H1 (cell line): ENCODE measurements at regions not wholly inside any gene's neighbourhood (a gene's known extent, or its start where the extent isn't known, plus 50 kb on each side); places are given as distances from the start of the nearest gene placed in this dataset.

Experiments used
- CTCF ChIA-PET: fragments of 300-600 bp; sonication (Branson Sonifier 250); formaldehyde crosslinking; loops from one replicate; lab custom pipeline; 2021; ENCODE audit not compliant: partially characterized antibody; lab: Charles Lee
- POLR2A ChIA-PET: fragments of 300-600 bp; sonication (Branson Sonifier 250); formaldehyde crosslinking; loops from one replicate; lab custom pipeline; 2021; ENCODE audit warnings: inconsistent platforms; ENCODE audit not compliant: partially characterized antibody; lab: Charles Lee
- DNase-seq, 2 experiments: peaks; one replicate each; pipeline versions ENCODE4 v3.0.0 to v3.0.0-alpha.2; 2010 to 2022; ENCODE audit warnings: low spot score in 2 of 2, low read depth in 1 of 2, mixed read lengths in 1 of 2
- FAIRE-seq: peaks from 2 replicates; lab custom pipeline; 2011; peaks lifted over from hg19 to GRCh38; lab: Jason Lieb, UNC
- H2AFZ ChIP-seq: 2 replicates; pipeline ENCODE4 v1.8.1; 2012; ENCODE audit warnings: low read length, inconsistent platforms
- H2AK5ac ChIP-seq: 2 replicates; pipeline ENCODE4 v1.6.1; 2013; ENCODE audit warnings: low read depth, low read length
- H2BK120ac ChIP-seq: replicated peaks from 2 replicates; pipeline ENCODE3; 2013; ENCODE audit warnings: low read depth, low read length, inconsistent platforms
- H2BK12ac ChIP-seq: 2 replicates; pipeline ENCODE4 v1.6.1; 2013; ENCODE audit warnings: low read depth, low read length
- H2BK15ac ChIP-seq: 2 replicates; pipeline ENCODE4 v1.6.1; 2013; ENCODE audit warnings: low read length
- H2BK20ac ChIP-seq: 2 replicates; pipeline ENCODE4 v1.6.1; 2013; ENCODE audit warnings: low read length
- H2BK5ac ChIP-seq: 2 replicates; pipeline ENCODE4 v1.6.1; 2013; ENCODE audit warnings: low read depth, low read length
- H3K14ac ChIP-seq: 2 replicates; pipeline ENCODE4 v1.6.1; 2013; ENCODE audit warnings: inconsistent platforms; ENCODE audit not compliant: insufficient read length
- H3K18ac ChIP-seq: 2 replicates; pipeline ENCODE4 v1.6.1; 2013; ENCODE audit warnings: low read length; ENCODE audit errors: extremely low read depth
- H3K23ac ChIP-seq: 2 replicates; pipeline ENCODE4 v1.6.1; 2013; ENCODE audit warnings: inconsistent platforms; ENCODE audit not compliant: insufficient read length
- H3K23me2 ChIP-seq: 2 replicates; pipeline ENCODE4 v1.6.1; 2013; ENCODE audit warnings: low read depth, low read length
- H3K27ac ChIP-seq: 2 replicates; pipeline ENCODE4 v1.6.1; 2011; ENCODE audit warnings: low read depth, low read length, inconsistent platforms
- H3K27me3 ChIP-seq, 4 experiments: replicated peaks in 1 of 4; 1 replicate in 1 of 4; 2 replicates in 3 of 4; pipeline versions ENCODE4 v1.6.1 to v1.8.1; 2011 to 2013; ENCODE audit warnings: low read length in 3 of 4, mild to moderate bottlenecking in 3 of 4, inconsistent platforms in 2 of 4, mixed read lengths in 2 of 4, moderate library complexity in 1 of 4; ENCODE audit not compliant: control insufficient read depth in 3 of 4, insufficient read depth in 3 of 4; ENCODE audit errors: extremely low read depth in 1 of 4
- H3K36me3 ChIP-seq, 4 experiments: 2 replicates each; pipeline versions ENCODE4 v1.6.1 to v1.8.1; 2011 to 2013; ENCODE audit warnings: mild to moderate bottlenecking in 4 of 4, low read length in 3 of 4, moderate library complexity in 2 of 4, control low read depth in 1 of 4, inconsistent platforms in 1 of 4; ENCODE audit not compliant: insufficient read depth in 4 of 4, control insufficient read depth in 2 of 4
- H3K4ac ChIP-seq: replicated peaks from 2 replicates; pipeline ENCODE3; 2013; ENCODE audit warnings: low read length, low read depth, mixed read lengths, inconsistent platforms; ENCODE audit not compliant: insufficient read length
- H3K4me1 ChIP-seq, 4 experiments: replicated peaks in 1 of 4; 1 replicate in 1 of 4; 2 replicates in 3 of 4; pipeline versions ENCODE4 v1.6.1 to v1.8.1; 2011 to 2013; ENCODE audit warnings: low read length in 3 of 4, inconsistent platforms in 2 of 4, mixed read lengths in 1 of 4; ENCODE audit not compliant: insufficient read depth in 4 of 4, control insufficient read depth in 3 of 4
- H3K4me2 ChIP-seq, 2 experiments: 2 replicates each; pipeline versions ENCODE4 v1.6.1 to v1.8.1; 2011 to 2013; ENCODE audit warnings: low read depth in 2 of 2, low read length in 2 of 2, control low read depth in 1 of 2, inconsistent platforms in 1 of 2, mild to moderate bottlenecking in 1 of 2; ENCODE audit not compliant: insufficient read depth in 1 of 2
- H3K4me3 ChIP-seq, 4 experiments: fragments of 200-600, 300-600 bp in 1 of 4; sonication (generic), shearing (Covaris generic), sonication (Bioruptor Twin) in 1 of 4; 2 replicates each; pipeline versions ENCODE4 v1.5.1 to v1.8.1; 2011 to 2016; ENCODE audit warnings: low read length in 4 of 4, low read depth in 3 of 4, control low read depth in 2 of 4, inconsistent platforms in 2 of 4, mild to moderate bottlenecking in 2 of 4, mixed read lengths in 1 of 4, moderate library complexity in 1 of 4; ENCODE audit not compliant: insufficient read depth in 2 of 4; ENCODE audit errors: extremely low read depth in 1 of 4
- H3K56ac ChIP-seq: replicated peaks from 2 replicates; pipeline ENCODE3; 2013; ENCODE audit warnings: low read depth, mild to moderate bottlenecking, mixed read lengths, low read length, inconsistent platforms; ENCODE audit not compliant: insufficient read length
- H3K79me1 ChIP-seq: 2 replicates; pipeline ENCODE4 v1.6.1; 2013; ENCODE audit warnings: low read depth, low read length, control low read depth
- H3K79me2 ChIP-seq, 2 experiments: 2 replicates each; pipeline versions ENCODE4 v1.6.1 to v1.8.1; 2012 to 2013; ENCODE audit warnings: low read length in 2 of 2, mild to moderate bottlenecking in 2 of 2, inconsistent platforms in 1 of 2; ENCODE audit not compliant: insufficient read depth in 2 of 2, control insufficient read depth in 1 of 2
- H3K9ac ChIP-seq, 4 experiments: replicated peaks in 1 of 4; 1 replicate in 1 of 4; 2 replicates in 3 of 4; pipeline versions ENCODE4 v1.6.1 to v1.8.1; 2011 to 2013; ENCODE audit warnings: low read depth in 3 of 4, low read length in 3 of 4, control low read depth in 2 of 4, mild to moderate bottlenecking in 2 of 4, moderate library complexity in 2 of 4, inconsistent platforms in 1 of 4; ENCODE audit errors: extremely low read depth in 1 of 4
- H3K9me3 ChIP-seq, 2 experiments: 2 replicates each; pipeline versions ENCODE4 v1.6.1 to v1.8.1; 2012 to 2013; ENCODE audit warnings: mild to moderate bottlenecking in 2 of 2, moderate library complexity in 2 of 2, control low read depth in 1 of 2, inconsistent platforms in 1 of 2, low read depth in 1 of 2, low read length in 1 of 2, mixed read lengths in 1 of 2; ENCODE audit not compliant: insufficient read depth in 2 of 2
- H4K20me1 ChIP-seq, 2 experiments: replicated peaks in 1 of 2; 2 replicates each; pipeline versions ENCODE3 to v1.8.1; 2011 to 2013; ENCODE audit warnings: inconsistent platforms in 2 of 2, low read length in 2 of 2, mild to moderate bottlenecking in 1 of 2; ENCODE audit not compliant: insufficient read depth in 2 of 2, control insufficient read depth in 1 of 2
- H4K5ac ChIP-seq: 2 replicates; pipeline ENCODE4 v1.6.1; 2013; ENCODE audit warnings: low read length, low read depth, mixed read lengths, inconsistent platforms; ENCODE audit not compliant: insufficient read length
- H4K8ac ChIP-seq: 2 replicates; pipeline ENCODE4 v1.8.0; 2013; ENCODE audit warnings: mild to moderate bottlenecking, moderate library complexity, low read length, inconsistent platforms; ENCODE audit not compliant: insufficient read depth; ENCODE audit errors: extremely low read depth
- H4K91ac ChIP-seq: replicated peaks from 2 replicates; pipeline ENCODE3; 2013; ENCODE audit warnings: low read length, mixed read lengths, inconsistent platforms; ENCODE audit not compliant: insufficient read length
- ASH2L ChIP-seq: fragments of 200-600, 300-600 bp; sonication (generic); IDR thresholded peaks from one replicate; pipeline ENCODE4 v1.7.1; 2017; ENCODE audit warnings: low read length
- CTBP2 ChIP-seq: IDR thresholded peaks from 2 replicates; pipeline ENCODE4 v1.7.0; 2011; ENCODE audit warnings: borderline replicate concordance, mild to moderate bottlenecking, moderate library complexity, mixed read lengths, low read length; ENCODE audit not compliant: insufficient read depth, insufficient read length
- EGR1 ChIP-seq: IDR thresholded peaks from 2 replicates; pipeline ENCODE4 v1.6.1; 2011; ENCODE audit warnings: low read depth, low read length, borderline replicate concordance
- HDAC2 ChIP-seq, 2 experiments: fragments of 300-600 bp in 1 of 2; sonication (generic) in 1 of 2; IDR thresholded peaks; 2 replicates each; pipeline ENCODE4 v1.6.1; 2011 to 2012; ENCODE audit warnings: low read depth in 2 of 2, low read length in 2 of 2, mild to moderate bottlenecking in 2 of 2, moderate library complexity in 2 of 2, borderline replicate concordance in 1 of 2, inconsistent platforms in 1 of 2
- KDM1A ChIP-seq: fragments of 200-600, 300-600 bp; sonication (generic); IDR thresholded peaks from 2 replicates; pipeline ENCODE4 v1.7.1; 2016; ENCODE audit warnings: mild to moderate bottlenecking, low read length, borderline replicate concordance
- KDM4A ChIP-seq: IDR thresholded peaks from one replicate; pipeline ENCODE4 v1.7.1; 2012; ENCODE audit warnings: low read depth, mild to moderate bottlenecking, moderate library complexity, low read length, inconsistent platforms; ENCODE audit not compliant: severe bottlenecking
- KDM5A ChIP-seq: fragments of 200-600 bp; IDR thresholded peaks from 2 replicates; pipeline ENCODE4 v1.7.1; 2012; ENCODE audit warnings: mild to moderate bottlenecking, low read length, inconsistent platforms, mixed read lengths
- NRF1 ChIP-seq: IDR thresholded peaks from 2 replicates; pipeline ENCODE4 v1.6.1; 2011; ENCODE audit warnings: mild to moderate bottlenecking, low read depth, low read length, improper control_type of control experiment
- POLR2A ChIP-seq, 2 experiments: IDR thresholded peaks; 1 replicate in 1 of 2; 2 replicates in 1 of 2; pipeline ENCODE4 v1.6.1; 2011; ENCODE audit warnings: low read depth in 2 of 2, low read length in 2 of 2, mild to moderate bottlenecking in 2 of 2; ENCODE audit errors: control extremely low read depth in 1 of 2
- RFX5 ChIP-seq: IDR thresholded peaks from 2 replicates; pipeline ENCODE4 v1.6.1; 2011; ENCODE audit warnings: low read depth, low read length, improper control_type of control experiment, borderline replicate concordance
- RXRA ChIP-seq: IDR thresholded peaks from 2 replicates; pipeline ENCODE4 v1.6.1; 2011; ENCODE audit warnings: low read depth, mild to moderate bottlenecking, low read length, moderate library complexity; ENCODE audit not compliant: insufficient read depth
- SP2 ChIP-seq: IDR thresholded peaks from 2 replicates; pipeline ENCODE4 v1.6.1; 2012; ENCODE audit warnings: mild to moderate bottlenecking, low read length, inconsistent platforms
- SP4 ChIP-seq: IDR thresholded peaks from 2 replicates; pipeline ENCODE4 v1.6.1; 2012; ENCODE audit warnings: low read length, inconsistent platforms
- SUZ12 ChIP-seq: fragments of 200-600 bp; sonication (generic); IDR thresholded peaks from 2 replicates; pipeline ENCODE4 v1.6.1; 2012; ENCODE audit warnings: mild to moderate bottlenecking, inconsistent platforms, low read length, moderate library complexity, mixed read lengths
- WGBS, 2 experiments: shearing (Covaris generic) in 1 of 2; methylation state at CpG; one replicate each; pipeline versions ENCODE4 v1.1.6 to v1.1.7; 2013 to 2015; ENCODE audit warnings: low lambda C conversion rate in 2 of 2, mixed read lengths in 2 of 2, inconsistent platforms in 1 of 2, low coverage in 1 of 2, missing lambda C conversion rate in 1 of 2; ENCODE audit not compliant: insufficient replicate concordance in 2 of 2, insufficient coverage in 1 of 2, insufficient read length in 1 of 2; ENCODE audit errors: extremely low coverage in 1 of 2, missing lambda C conversion rate in 1 of 2; 5-methylcytosine and 5-hydroxymethylcytosine counted together
- TF ChIP-seq, protein P1 (sequence below): IDR thresholded peaks from 2 replicates; pipeline ENCODE4 v1.6.1; 2012; ENCODE audit warnings: inconsistent platforms

DNA sequence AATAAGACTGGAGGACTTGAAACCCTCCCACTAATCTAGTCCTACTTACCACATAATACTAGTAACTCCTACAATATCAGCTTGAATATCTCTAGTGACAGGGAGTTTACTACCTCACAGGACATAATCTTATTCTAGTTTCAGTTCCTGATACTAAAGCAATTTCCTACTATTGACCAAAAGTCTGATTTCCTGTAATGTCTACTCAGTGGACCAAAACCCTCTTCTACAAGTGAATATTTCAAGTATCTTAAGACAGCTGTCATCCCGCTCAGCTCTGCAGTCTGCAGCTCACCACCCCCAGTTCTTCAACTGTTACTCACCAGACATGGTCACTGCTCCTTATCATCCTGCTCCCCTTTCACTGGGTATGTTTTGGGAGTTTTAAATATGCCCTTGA, 70.8 kb upstream of the TMCC3 start:
- DNase-seq (no peak), FAIRE-seq (no peak)
- H4K8ac ChIP-seq, result no peak overlapping the region
- H3K4me2 ChIP-seq, result no peak overlapping the region
- no peak overlapping the region for H3K27ac ChIP-seq
- no peak overlapping the region for H3K4me3 ChIP-seq
- no peak overlapping the region for H3K56ac ChIP-seq
- H3K79me1 ChIP-seq, result no peaks in the 10 kb centered on the region
- H3K14ac ChIP-seq, result no peak overlapping the region
- no peak overlapping the region for H2BK12ac ChIP-seq
- H3K27me3 ChIP-seq, result no peaks in the 10 kb centered on the region
- H2BK120ac ChIP-seq, result no peak overlapping the region
- no peaks in the 10 kb centered on the region for H4K20me1 ChIP-seq
- no peak overlapping the region for H4K91ac ChIP-seq
- POLR2A ChIA-PET, result no interaction called here
- no peaks in the 10 kb centered on the region for H3K23me2 ChIP-seq
- no peak overlapping the region for H2BK5ac ChIP-seq
- no peak for TF ChIP-seq EGR1
- TF ChIP-seq KDM1A, result no peak
- no peak for TF ChIP-seq KDM4A
- TF ChIP-seq POLR2A (IDR thresholded peaks at IDR 0.05; ENCODE audit: control extremely low read depth in 1 of 2, low read depth in 2 of 2, low read length in 2 of 2), result no peak
- no peak for TF ChIP-seq KDM5A
- TF ChIP-seq SP2, result no peak
- TF ChIP-seq RXRA, result no peak
- TF ChIP-seq NRF1, result no peak
- TF ChIP-seq ASH2L, result no peak
- TF ChIP-seq, protein P1, sequence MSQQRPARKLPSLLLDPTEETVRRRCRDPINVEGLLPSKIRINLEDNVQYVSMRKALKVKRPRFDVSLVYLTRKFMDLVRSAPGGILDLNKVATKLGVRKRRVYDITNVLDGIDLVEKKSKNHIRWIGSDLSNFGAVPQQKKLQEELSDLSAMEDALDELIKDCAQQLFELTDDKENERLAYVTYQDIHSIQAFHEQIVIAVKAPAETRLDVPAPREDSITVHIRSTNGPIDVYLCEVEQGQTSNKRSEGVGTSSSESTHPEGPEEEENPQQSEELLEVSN, result no peak
- TF ChIP-seq RFX5, result no peak
- TF ChIP-seq HDAC2 (IDR thresholded peaks at IDR 0.05; ENCODE audit: borderline replicate concordance in 1 of 2, low read depth in 2 of 2, low read length in 2 of 2), result no peak
- no peak for TF ChIP-seq SP4
- TF ChIP-seq SUZ12, result no peak
- no peak for TF ChIP-seq CTBP2
- no peaks in the 10 kb centered on the region for H3K79me2 ChIP-seq
- no peaks in the 10 kb centered on the region for H3K36me3 ChIP-seq
- H3K23ac ChIP-seq, result no peak overlapping the region
- 89% methylated on average over 1 of the region's 1 CpG; no CpG with 5 or more reads in 1 of the 2 experiments for WGBS, 2 experiments
- no peak overlapping the region for H2AFZ ChIP-seq
- CTCF ChIA-PET, result interaction anchor here (0.9 to 4.4 kb wide), 5 partner anchors 11 to 173 kb away, joined by 3 to 23 read pairs (median 8); no protein-coding TSS in a partner anchor
- no peak overlapping the region for H4K5ac ChIP-seq
- no peak overlapping the region for H2BK20ac ChIP-seq
- H2BK15ac ChIP-seq, result no peak overlapping the region
- no peaks in the 10 kb centered on the region for H3K9me3 ChIP-seq
- no peak overlapping the region for H2AK5ac ChIP-seq
- H3K4me1 ChIP-seq, result peaks cover 3 to 9% (median 4%) of the 10 kb centered on the region in 4 experiments; a peak in 5 of 7 replicates
- no peak overlapping the region for H3K9ac ChIP-seq
- H3K18ac ChIP-seq, result no peak overlapping the region
- H3K4ac ChIP-seq, result no peak overlapping the region
